ENCODE measurements at regions not wholly inside any gene's neighbourhood (a gene's known extent, or its start where the extent isn't known, plus 50 kb on each side); places are given as distances from the start of the nearest gene placed in this dataset.

- TF ChIP-seq CTCF (IDR thresholded peaks at IDR 0.05) = no peak
- no peak for TF ChIP-seq EZH2 (IDR thresholded peaks at IDR 0.05; ENCODE audit: borderline replicate concordance, insufficient read depth, low read depth, low read length, poor library complexity, severe bottlenecking)
These were observed 78.7 kb downstream of the PLXNA1 start for GRCh38 chr3:127061641-127062040.
